GM08714 (cell line): ENCODE measurements at regions not wholly inside any gene's neighbourhood (a gene's known extent, or its start where the extent isn't known, plus 50 kb on each side); places are given as distances from the start of the nearest gene placed in this dataset.

ENCODE experiments used
- H3K4me3 ChIP-seq: fragments of 200-500 bp; sonication (Bioruptor generic); 2 replicates; pipeline ENCODE4 v1.5.1; 2014; ENCODE audit warnings: mild to moderate bottlenecking, low read length, inconsistent platforms
- ZNF274 ChIP-seq: IDR thresholded peaks from 2 replicates; pipeline ENCODE4 v1.6.1; 2012; ENCODE audit warnings: mild to moderate bottlenecking, low read depth, low read length

GRCh38 chr2:144833075-144833637 lies 313.2 kb upstream of the ZEB2 start:
- H3K4me3 ChIP-seq = no peak overlapping the region
- TF ChIP-seq ZNF274 = no peak

GRCh38 chr2:144832048-144832447 lies 312.1 kb upstream of the ZEB2 start:
- no peak for TF ChIP-seq ZNF274
- H3K4me3 ChIP-seq = no peak overlapping the region

- H3K4me3 ChIP-seq = no peak overlapping the region
- no peak for TF ChIP-seq ZNF274
Observed at GRCh38 chr2:144830543-144830942, 310.6 kb upstream of the ZEB2 start.

GRCh38 chr2:144827404-144827803 lies 307.5 kb upstream of the ZEB2 start:
- H3K4me3 ChIP-seq = no peak overlapping the region
- TF ChIP-seq ZNF274 = no peak

- no peak for TF ChIP-seq ZNF274
- no peak overlapping the region for H3K4me3 ChIP-seq
Observed at GRCh38 chr2:144826105-144826504, 306.2 kb upstream of the ZEB2 start.

- H3K4me3 ChIP-seq = no peak overlapping the region
- no peak for TF ChIP-seq ZNF274
Observed at GRCh38 chr2:144825331-144826020, 305.6 kb upstream of the ZEB2 start.

- H3K4me3 ChIP-seq = no peak overlapping the region
- no peak for TF ChIP-seq ZNF274
Observed at GRCh38 chr2:144824306-144825080, 304.6 kb upstream of the ZEB2 start.

GRCh38 chr2:144822966-144823365 lies 303.0 kb upstream of the ZEB2 start:
- no peak for TF ChIP-seq ZNF274
- no peak overlapping the region for H3K4me3 ChIP-seq

- no peak overlapping the region for H3K4me3 ChIP-seq
- no peak for TF ChIP-seq ZNF274
Observed at GRCh38 chr2:144812288-144812687, 292.4 kb upstream of the ZEB2 start.

- H3K4me3 ChIP-seq = no peak overlapping the region
- TF ChIP-seq ZNF274 = no peak
Observed at GRCh38 chr2:144801766-144802165, 281.8 kb upstream of the ZEB2 start.

GRCh38 chr2:144801325-144801724 lies 281.4 kb upstream of the ZEB2 start:
- TF ChIP-seq ZNF274 = no peak

GRCh38 chr2:144798989-144799388 lies 279.1 kb upstream of the ZEB2 start:
- TF ChIP-seq ZNF274 = no peak
- no peak overlapping the region for H3K4me3 ChIP-seq

More at GRCh38 chr2:144801325-144801724, 281.4 kb upstream of the ZEB2 start:
- H3K4me3 ChIP-seq = no peak overlapping the region

- TF ChIP-seq ZNF274 = no peak
- H3K4me3 ChIP-seq = no peak overlapping the region
Observed at GRCh38 chr2:144798034-144798433, 278.1 kb upstream of the ZEB2 start.

GRCh38 chr2:144796936-144797335 lies 277.0 kb upstream of the ZEB2 start:
- TF ChIP-seq ZNF274 = no peak
- no peak overlapping the region for H3K4me3 ChIP-seq

GRCh38 chr2:144796164-144796563 lies 276.2 kb upstream of the ZEB2 start:
- no peak overlapping the region for H3K4me3 ChIP-seq
- no peak for TF ChIP-seq ZNF274

GRCh38 chr2:144785253-144785652 lies 265.3 kb upstream of the ZEB2 start:
- H3K4me3 ChIP-seq = no peak overlapping the region
- no peak for TF ChIP-seq ZNF274
